HEK293 (cell line): ENCODE measurements at regions not wholly inside any gene's neighbourhood (a gene's known extent, or its start where the extent isn't known, plus 50 kb on each side); places are given as distances from the start of the nearest gene placed in this dataset.

Source experiments
- CTCF ChIA-PET: fragments of 350-600 bp; formaldehyde crosslinking; extraction: SDS; loops from one replicate; lab custom pipeline; 2021; ENCODE audit warnings: antibody characterized with exemption; lab: Yijun Ruan, JAX
- POLR2A ChIA-PET: fragments of 300-600 bp; formaldehyde crosslinking; extraction: SDS; loops from one replicate; lab custom pipeline; 2020; ENCODE audit warnings: antibody characterized with exemption, inconsistent platforms; lab: Yijun Ruan, JAX
- H3K27ac ChIP-seq: fragments of 200-500 bp; sonication (Bioruptor generic); 2 replicates; pipeline ENCODE4 v1.5.1; 2014; ENCODE audit warnings: low read depth, low read length, control low read depth, inconsistent platforms; ENCODE audit errors: extremely low read depth
- H3K36me3 ChIP-seq, 2 experiments: fragments of 200-500 bp in 1 of 2; sonication (Bioruptor generic) in 1 of 2; 1 replicate in 1 of 2; 2 replicates in 1 of 2; pipeline ENCODE4 v1.5.1; 2014 to 2017; ENCODE audit warnings: inconsistent platforms in 2 of 2, low read length in 2 of 2; ENCODE audit not compliant: control insufficient read depth in 2 of 2, insufficient read depth in 1 of 2
- H3K4me1 ChIP-seq: fragments of 200-500 bp; sonication (Bioruptor generic); 2 replicates; pipeline ENCODE4 v1.5.1; 2014; ENCODE audit warnings: mild to moderate bottlenecking, low read length, inconsistent platforms; ENCODE audit not compliant: control insufficient read depth, insufficient read depth
- H3K4me3 ChIP-seq: 2 replicates; pipeline ENCODE4 v1.5.1; 2011; ENCODE audit warnings: low read depth, mild to moderate bottlenecking, control low read depth, low read length, moderate library complexity
- H3K9me3 ChIP-seq: fragments of 200-500 bp; sonication (Bioruptor generic); 2 replicates; pipeline ENCODE4 v1.5.1; 2014; ENCODE audit warnings: low read depth, low read length, inconsistent platforms; ENCODE audit not compliant: control insufficient read depth, insufficient read depth
- GFI1B ChIP-seq: fragments of 450-650 bp; formaldehyde crosslinking; IDR thresholded peaks from 2 replicates; pipeline ENCODE4 v1.5.1; 2016; ENCODE audit warnings: missing biosample characterization, missing genetic modification characterization
- KLF9 ChIP-seq: fragments of 450-650 bp; formaldehyde crosslinking; IDR thresholded peaks from 2 replicates; pipeline ENCODE4 v1.5.1; 2016; ENCODE audit warnings: missing biosample characterization, missing genetic modification characterization, low read depth
- PRDM4 ChIP-seq: fragments of 450-650 bp; formaldehyde crosslinking; IDR thresholded peaks from 2 replicates; pipeline ENCODE4 v1.5.1; 2017; ENCODE audit warnings: missing biosample characterization, missing genetic modification characterization
- SCRT1 ChIP-seq: fragments of 450-650 bp; formaldehyde crosslinking; IDR thresholded peaks from 2 replicates; pipeline ENCODE4 v1.5.1; 2016; ENCODE audit warnings: missing biosample characterization, missing genetic modification characterization, borderline replicate concordance
- SP2 ChIP-seq: fragments of 450-650 bp; formaldehyde crosslinking; IDR thresholded peaks from 2 replicates; pipeline ENCODE4 v1.5.1; 2016; ENCODE audit warnings: missing biosample characterization, missing genetic modification characterization
- TCF7L2 ChIP-seq: IDR thresholded peaks from 2 replicates; pipeline ENCODE4 v1.6.1; 2011; ENCODE audit warnings: low read depth, mild to moderate bottlenecking, inconsistent platforms, low read length, moderate library complexity, borderline replicate concordance
- ZBTB17 ChIP-seq: fragments of 450-650 bp; formaldehyde crosslinking; IDR thresholded peaks from 2 replicates; pipeline ENCODE4 v1.5.1; 2016; ENCODE audit warnings: missing biosample characterization, missing genetic modification characterization
- ZBTB48 ChIP-seq: fragments of 450-650 bp; formaldehyde crosslinking; IDR thresholded peaks from 2 replicates; pipeline ENCODE4 v1.5.1; 2016; ENCODE audit warnings: missing biosample characterization, missing genetic modification characterization
- ZEB2 ChIP-seq: fragments of 450-650 bp; formaldehyde crosslinking; IDR thresholded peaks from 2 replicates; pipeline ENCODE4 v1.5.1; 2016; ENCODE audit warnings: missing biosample characterization, missing genetic modification characterization
- ZIC2 ChIP-seq: fragments of 450-650 bp; formaldehyde crosslinking; IDR thresholded peaks from 2 replicates; pipeline ENCODE4 v1.5.1; 2016; ENCODE audit warnings: missing biosample characterization, missing genetic modification characterization
- ZNF112 ChIP-seq: fragments of 450-650 bp; formaldehyde crosslinking; IDR thresholded peaks from 2 replicates; pipeline ENCODE4 v1.5.0; 2017; ENCODE audit warnings: missing biosample characterization, missing genetic modification characterization
- ZNF114 ChIP-seq: fragments of 450-650 bp; formaldehyde crosslinking; IDR thresholded peaks from 2 replicates; pipeline ENCODE4 v1.5.0; 2017; ENCODE audit warnings: missing biosample characterization, missing genetic modification characterization
- ZNF148 ChIP-seq: fragments of 450-650 bp; formaldehyde crosslinking; IDR thresholded peaks from 2 replicates; pipeline ENCODE4 v1.5.0; 2017; ENCODE audit warnings: missing biosample characterization, missing genetic modification characterization, borderline replicate concordance
- ZNF18 ChIP-seq: fragments of 450-650 bp; formaldehyde crosslinking; IDR thresholded peaks from 2 replicates; pipeline ENCODE4 v1.5.1; 2016; ENCODE audit warnings: missing biosample characterization, missing genetic modification characterization
- ZNF473 ChIP-seq: fragments of 450-650 bp; formaldehyde crosslinking; IDR thresholded peaks from 2 replicates; pipeline ENCODE4 v1.5.1; 2017; ENCODE audit warnings: missing biosample characterization, missing genetic modification characterization
- ZNF48 ChIP-seq: fragments of 450-650 bp; formaldehyde crosslinking; IDR thresholded peaks from 2 replicates; pipeline ENCODE4 v1.5.1; 2016; ENCODE audit warnings: missing biosample characterization, missing genetic modification characterization
- ZNF513 ChIP-seq: fragments of 450-650 bp; IDR thresholded peaks from 2 replicates; pipeline ENCODE4 v1.5.1; 2018; ENCODE audit warnings: missing biosample characterization, missing genetic modification characterization
- ZNF561 ChIP-seq: fragments of 450-650 bp; IDR thresholded peaks from 2 replicates; pipeline ENCODE4 v1.5.1; 2018; ENCODE audit warnings: missing biosample characterization, missing genetic modification characterization, borderline replicate concordance
- ZNF621 ChIP-seq: fragments of 450-650 bp; formaldehyde crosslinking; IDR thresholded peaks from 2 replicates; pipeline ENCODE4 v1.5.1; 2017; ENCODE audit warnings: missing biosample characterization, missing genetic modification characterization
- ZNF624 ChIP-seq: fragments of 450-650 bp; formaldehyde crosslinking; IDR thresholded peaks from 2 replicates; pipeline ENCODE4 v1.5.1; 2017; ENCODE audit warnings: missing biosample characterization, missing genetic modification characterization
- ZNF664 ChIP-seq: fragments of 450-650 bp; formaldehyde crosslinking; IDR thresholded peaks from 2 replicates; pipeline ENCODE4 v1.5.1; 2016; ENCODE audit warnings: missing biosample characterization, missing genetic modification characterization
- TF ChIP-seq, protein P1 (sequence below): fragments of 450-650 bp; formaldehyde crosslinking; IDR thresholded peaks from 2 replicates; pipeline ENCODE4 v1.5.1; 2016; ENCODE audit warnings: missing biosample characterization, missing genetic modification characterization

GRCh38 chr17:79412110-79412509, 198.7 kb downstream of the RBFOX3 start:
- TF ChIP-seq SCRT1 (tag by site-specific recombination) (no peak), ZNF114 (tag by site-specific recombination) (no peak), ZNF148 (tag by site-specific recombination) (0 out of 2 replicates have a peak, but pooled peaks have one; percentile 6), ZNF561 (tag by site-specific recombination) (no peak), ZNF18 (tag by site-specific recombination) (peak; percentile 77), TCF7L2 (no peak), ZNF48 (0 out of 2 replicates have a peak, but pooled peaks have one; percentile 13), ZNF473 (tag by site-specific recombination) (peak; percentile 16; the same call in 1 of the 2 replicates), ZNF621 (tag by site-specific recombination) (no peak)
- Histone ChIP-seq H3K4me3 (no peak overlapping the region), H3K36me3 (no peaks in the 10 kb centered on the region), H3K27ac (no peak overlapping the region), H3K4me1 (no peaks in the 10 kb centered on the region), H3K9me3 (no peaks in the 10 kb centered on the region)
- ChIA-PET POLR2A (no interaction called here), CTCF (no interaction called here)

DNA sequence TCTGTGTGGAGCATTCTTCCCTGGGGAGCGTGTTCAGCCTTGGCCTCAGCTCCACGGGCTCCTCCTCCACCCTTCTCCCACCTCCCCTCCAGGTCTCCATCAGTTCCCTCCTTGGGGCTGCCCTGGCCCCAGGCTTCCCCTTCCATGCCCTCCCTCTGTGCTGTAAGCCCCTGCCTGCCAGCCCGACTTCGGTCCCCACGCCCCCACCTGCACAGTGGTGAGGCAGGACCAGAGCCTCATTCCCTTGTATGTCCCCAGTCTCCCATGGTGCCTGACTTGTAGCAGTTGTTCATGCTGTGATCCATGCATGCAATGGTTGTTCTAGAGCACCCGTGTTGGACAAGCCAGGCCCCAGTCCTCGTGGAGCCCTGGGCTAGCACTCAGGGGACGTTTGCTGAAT, 199.4 kb downstream of the RBFOX3 start:
- H3K27ac ChIP-seq, result no peak overlapping the region
- POLR2A ChIA-PET, result no interaction called here
- CTCF ChIA-PET, result interaction anchor here (0.6 to 1.0 kb wide), 2 partner anchors 10 to 215 kb away, joined by 3 read pairs; no protein-coding TSS in a partner anchor
- H3K36me3 ChIP-seq, result no peaks in the 10 kb centered on the region
- H3K4me3 ChIP-seq, result no peak overlapping the region
- no peaks in the 10 kb centered on the region for H3K4me1 ChIP-seq
- no peaks in the 10 kb centered on the region for H3K9me3 ChIP-seq
- no peak for TF ChIP-seq ZEB2 (tag by site-specific recombination)
- TF ChIP-seq ZIC2 (tag by site-specific recombination), result peak; percentile 50
- TF ChIP-seq, protein P1, sequence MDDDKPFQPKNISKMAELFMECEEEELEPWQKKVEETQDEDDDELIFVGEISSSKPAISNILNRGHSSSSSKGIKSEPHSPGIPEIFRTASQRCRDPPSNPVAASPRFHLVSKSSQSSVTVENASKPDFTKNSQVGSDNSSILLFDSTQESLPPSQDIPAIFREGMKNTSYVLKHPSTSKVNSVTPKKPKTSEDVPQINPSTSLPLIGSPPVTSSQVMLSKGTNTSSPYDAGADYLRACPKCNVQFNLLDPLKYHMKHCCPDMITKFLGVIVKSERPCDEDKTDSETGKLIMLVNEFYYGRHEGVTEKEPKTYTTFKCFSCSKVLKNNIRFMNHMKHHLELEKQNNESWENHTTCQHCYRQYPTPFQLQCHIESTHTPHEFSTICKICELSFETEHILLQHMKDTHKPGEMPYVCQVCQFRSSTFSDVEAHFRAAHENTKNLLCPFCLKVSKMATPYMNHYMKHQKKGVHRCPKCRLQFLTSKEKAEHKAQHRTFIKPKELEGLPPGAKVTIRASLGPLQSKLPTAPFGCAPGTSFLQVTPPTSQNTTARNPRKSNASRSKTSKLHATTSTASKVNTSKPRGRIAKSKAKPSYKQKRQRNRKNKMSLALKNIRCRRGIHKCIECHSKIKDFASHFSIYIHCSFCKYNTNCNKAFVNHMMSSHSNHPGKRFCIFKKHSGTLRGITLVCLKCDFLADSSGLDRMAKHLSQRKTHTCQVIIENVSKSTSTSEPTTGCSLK (tag by site-specific recombination), result no peak
- TF ChIP-seq, all 188 proteins: peak for 1

DNA sequence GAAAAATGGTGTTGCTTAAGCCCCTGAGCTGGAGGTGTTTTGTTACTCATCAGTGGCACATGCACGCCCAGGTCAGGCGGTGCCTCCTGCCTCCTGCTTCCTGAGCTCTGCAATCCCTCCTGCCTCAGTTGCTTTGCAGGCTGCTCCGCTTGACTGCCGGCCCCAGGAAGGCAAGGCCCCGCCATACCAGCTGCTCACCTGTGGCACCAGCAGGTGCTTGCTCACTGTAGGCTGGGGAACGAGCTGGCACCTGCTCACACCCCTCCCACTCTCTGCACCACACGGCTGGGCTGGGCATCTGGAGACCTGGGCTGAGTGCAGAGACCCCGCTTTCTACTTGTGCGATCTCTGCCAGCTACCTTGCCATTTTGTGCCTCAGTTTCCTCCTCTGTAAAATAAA, 200.2 kb downstream of the RBFOX3 start:
- ChIA-PET CTCF (interaction anchor here (0.5 to 1.6 kb wide), 5 partner anchors 9 to 204 kb away, joined by 3 to 10 read pairs (median 3); no protein-coding TSS in a partner anchor), POLR2A (no interaction called here)
- H3K27ac ChIP-seq, result no peak overlapping the region
- H3K4me3 ChIP-seq, result no peak overlapping the region
- H3K36me3 ChIP-seq, result no peaks in the 10 kb centered on the region
- H3K4me1 ChIP-seq, result no peaks in the 10 kb centered on the region
- no peaks in the 10 kb centered on the region for H3K9me3 ChIP-seq
- no peak for TF ChIP-seq ZNF112
- TF ChIP-seq TCF7L2, result no peak
- no peak for TF ChIP-seq KLF9 (tag by site-specific recombination)
- no peak for TF ChIP-seq ZNF664 (tag by site-specific recombination)
- TF ChIP-seq ZBTB17, result no peak
- TF ChIP-seq ZNF513, result no peak
- TF ChIP-seq GFI1B (tag by site-specific recombination), result no peak
- TF ChIP-seq ZNF624 (tag by site-specific recombination), result no peak
- TF ChIP-seq PRDM4 (tag by site-specific recombination), result no peak
- no peak for TF ChIP-seq ZBTB48 (tag by site-specific recombination)
- TF ChIP-seq ZNF48, result no peak
- TF ChIP-seq SP2, result no peak
